ENCODE measurements at regions not wholly inside any gene's neighbourhood (a gene's known extent, or its start where the extent isn't known, plus 50 kb on each side); places are given as distances from the start of the nearest gene placed in this dataset.

DNA sequence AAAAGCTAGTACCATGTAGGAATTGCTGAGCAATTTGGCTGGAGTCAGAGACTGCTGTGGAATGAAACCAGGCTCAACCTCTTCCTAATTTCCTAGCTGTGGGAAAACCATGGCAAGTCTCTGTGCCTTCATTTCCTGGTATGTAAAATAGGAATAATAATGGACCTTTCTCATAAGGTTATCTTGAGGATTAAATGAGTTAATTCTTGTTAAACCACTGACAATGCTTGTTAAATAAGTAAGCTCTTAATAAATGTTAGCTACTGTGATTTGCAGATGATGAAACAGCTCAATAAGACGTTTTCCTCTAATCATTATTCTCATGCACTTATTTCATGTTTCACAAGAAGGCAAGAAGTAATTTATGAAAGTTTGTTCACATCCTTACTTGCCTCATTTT lies 346.7 kb downstream of the RND3 start:
- no peak overlapping the region for H2AFZ ChIP-seq (ENCODE audit: low read length)
- no peak overlapping the region for H3K4me3 ChIP-seq (ENCODE audit: insufficient read depth, low read length)
- DNase-seq (ENCODE audit: insufficient read length, low spot score, missing footprints), result peak; percentile 39
- H3K4me1 ChIP-seq (ENCODE audit: insufficient read depth, low read length), result peaks cover 44% of the 10 kb centered on the region
- H3K9me3 ChIP-seq (ENCODE audit: low read depth, low read length), result no peaks in the 10 kb centered on the region
- H3K4me2 ChIP-seq (ENCODE audit: insufficient read depth, low read length), result no peak overlapping the region
- H3K27me3 ChIP-seq (ENCODE audit: insufficient read depth, low read length), result no peaks in the 10 kb centered on the region
- H3K36me3 ChIP-seq (ENCODE audit: insufficient read depth, low read length), result no peaks in the 10 kb centered on the region
- H3K27ac ChIP-seq (ENCODE audit: low read depth, low read length), result peak overlapping the region; percentile 87
- H4K20me1 ChIP-seq (ENCODE audit: insufficient read depth, low read length), result no peaks in the 10 kb centered on the region
- no peak for TF ChIP-seq CTCF (IDR thresholded peaks at IDR 0.05; ENCODE audit: extremely low read depth, low read depth, low read length)
- no peaks in the 10 kb centered on the region for H3K79me2 ChIP-seq (ENCODE audit: insufficient read depth, low read length)

DNA sequence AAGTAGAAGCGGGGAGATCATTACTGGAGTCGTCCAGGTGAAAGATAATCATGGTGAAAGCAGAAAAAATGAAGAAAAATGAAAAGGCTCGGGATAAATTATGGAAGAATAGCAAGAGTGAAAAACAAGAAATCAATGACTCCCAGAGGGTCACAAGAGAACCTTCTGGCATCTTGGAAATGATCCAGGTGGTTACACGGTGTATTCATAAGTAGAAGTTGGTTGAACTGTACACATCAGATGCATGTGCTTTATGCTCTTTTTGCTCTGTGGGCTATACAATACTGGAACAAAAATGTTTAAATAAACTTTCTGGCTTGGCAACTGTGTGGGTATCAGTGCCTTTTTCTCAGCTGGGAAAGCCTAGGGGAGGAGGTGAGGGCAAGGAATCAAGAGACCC lies 348.9 kb downstream of the RND3 start:
- no peak for DNase-seq (ENCODE audit: insufficient read length, low spot score, missing footprints)

GRCh38 chr2:150137338-150138069 lies 350.0 kb downstream of the RND3 start:
- H3K36me3 ChIP-seq (ENCODE audit: insufficient read depth, low read length), result no peaks in the 10 kb centered on the region
- DNase-seq (ENCODE audit: insufficient read length, low spot score, missing footprints), result no peak
- H3K4me1 ChIP-seq (ENCODE audit: insufficient read depth, low read length), result peaks cover 30% of the 10 kb centered on the region
- no peak overlapping the region for H3K27ac ChIP-seq (ENCODE audit: low read depth, low read length)
- no peaks in the 10 kb centered on the region for H3K79me2 ChIP-seq (ENCODE audit: insufficient read depth, low read length)
- no peak overlapping the region for H3K4me3 ChIP-seq (ENCODE audit: insufficient read depth, low read length)
- H3K27me3 ChIP-seq (ENCODE audit: insufficient read depth, low read length), result no peaks in the 10 kb centered on the region
- no peak overlapping the region for H2AFZ ChIP-seq (ENCODE audit: low read length)
- H3K4me2 ChIP-seq (ENCODE audit: insufficient read depth, low read length), result no peak overlapping the region
- no peaks in the 10 kb centered on the region for H3K9me3 ChIP-seq (ENCODE audit: low read depth, low read length)
- no peaks in the 10 kb centered on the region for H4K20me1 ChIP-seq (ENCODE audit: insufficient read depth, low read length)
- no peak for TF ChIP-seq CTCF (IDR thresholded peaks at IDR 0.05; ENCODE audit: extremely low read depth, low read depth, low read length)

More for the DNA sequence above, 348.9 kb downstream of the RND3 start:
- no peak overlapping the region for H3K4me3 ChIP-seq (ENCODE audit: insufficient read depth, low read length)
- no peak overlapping the region for H3K27ac ChIP-seq (ENCODE audit: low read depth, low read length)
- H3K9me3 ChIP-seq (ENCODE audit: low read depth, low read length), result no peaks in the 10 kb centered on the region
- H4K20me1 ChIP-seq (ENCODE audit: insufficient read depth, low read length), result no peaks in the 10 kb centered on the region
- H3K4me2 ChIP-seq (ENCODE audit: insufficient read depth, low read length), result no peak overlapping the region
- H3K4me1 ChIP-seq (ENCODE audit: insufficient read depth, low read length), result peaks cover 37% of the 10 kb centered on the region
- no peaks in the 10 kb centered on the region for H3K27me3 ChIP-seq (ENCODE audit: insufficient read depth, low read length)
- no peaks in the 10 kb centered on the region for H3K36me3 ChIP-seq (ENCODE audit: insufficient read depth, low read length)
- H3K79me2 ChIP-seq (ENCODE audit: insufficient read depth, low read length), result no peaks in the 10 kb centered on the region
- H2AFZ ChIP-seq (ENCODE audit: low read length), result no peak overlapping the region
- TF ChIP-seq CTCF (IDR thresholded peaks at IDR 0.05; ENCODE audit: extremely low read depth, low read depth, low read length), result no peak

DNA sequence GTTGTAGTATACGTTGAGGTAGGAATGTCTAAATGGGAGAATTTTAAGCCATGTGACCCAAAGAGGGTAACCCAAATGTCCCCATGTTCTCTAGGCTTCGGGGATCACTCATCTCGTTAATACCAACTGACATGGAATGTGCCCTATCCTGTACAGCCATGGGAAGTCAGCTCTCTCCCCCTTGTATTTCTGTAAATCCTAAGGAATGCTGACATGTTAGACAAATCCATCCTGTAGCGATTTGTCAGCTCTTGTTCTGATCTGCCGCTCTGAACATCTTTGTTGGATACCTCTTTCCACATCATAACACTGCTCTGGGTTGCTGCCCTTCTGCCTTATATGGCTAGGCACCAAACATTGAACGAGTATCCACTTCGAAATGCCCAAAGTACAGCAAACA lies 350.6 kb downstream of the RND3 start:
- no peaks in the 10 kb centered on the region for H4K20me1 ChIP-seq (ENCODE audit: insufficient read depth, low read length)
- no peak overlapping the region for H2AFZ ChIP-seq (ENCODE audit: low read length)
- H3K9me3 ChIP-seq (ENCODE audit: low read depth, low read length), result no peaks in the 10 kb centered on the region
- DNase-seq (ENCODE audit: insufficient read length, low spot score, missing footprints), result no peak
- H3K4me3 ChIP-seq (ENCODE audit: insufficient read depth, low read length), result no peak overlapping the region
- H3K27ac ChIP-seq (ENCODE audit: low read depth, low read length), result no peak overlapping the region
- no peak for TF ChIP-seq CTCF (IDR thresholded peaks at IDR 0.05; ENCODE audit: extremely low read depth, low read depth, low read length)
- no peaks in the 10 kb centered on the region for H3K79me2 ChIP-seq (ENCODE audit: insufficient read depth, low read length)
- H3K4me1 ChIP-seq (ENCODE audit: insufficient read depth, low read length), result peaks cover 24% of the 10 kb centered on the region
- no peaks in the 10 kb centered on the region for H3K36me3 ChIP-seq (ENCODE audit: insufficient read depth, low read length)
- H3K27me3 ChIP-seq (ENCODE audit: insufficient read depth, low read length), result no peaks in the 10 kb centered on the region
- H3K4me2 ChIP-seq (ENCODE audit: insufficient read depth, low read length), result no peak overlapping the region

All from osteoblast (primary cell).